ENCODE measurements at regions not wholly inside any gene's neighbourhood (a gene's known extent, or its start where the extent isn't known, plus 50 kb on each side); places are given as distances from the start of the nearest gene placed in this dataset.
"Not testable (repeated sequence)": the region's sequence is repeated elsewhere in the genome, so short reads cannot be mapped to it uniquely, and the experiment has no call there.

DNA sequence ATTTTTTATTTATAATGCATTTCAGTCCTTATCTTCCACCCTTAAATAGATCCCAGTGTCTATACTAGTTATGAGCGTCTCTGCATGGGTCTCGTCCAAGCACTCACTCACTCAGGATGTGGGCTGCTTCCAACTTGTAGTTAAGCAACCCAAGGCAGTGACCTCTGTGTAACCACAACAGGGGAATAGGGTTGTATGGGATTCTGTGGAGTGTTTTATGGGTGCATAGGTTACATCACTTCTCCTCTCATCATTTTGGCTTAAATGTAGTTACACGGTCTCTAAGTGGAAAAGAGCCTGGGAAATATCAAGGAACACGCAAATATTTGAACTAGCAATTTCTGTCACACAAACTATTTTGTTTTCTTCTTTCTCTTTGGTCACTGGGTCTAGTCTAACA, 931.0 kb downstream of the STIM2 start:
- H4K20me1 ChIP-seq = no peaks in the 10 kb centered on the region
- no peaks in the 10 kb centered on the region for H3K9me3 ChIP-seq (replicated peaks in 1 of 11)
- peaks cover 0 to 22% (median 0%) of the 10 kb centered on the region in 10 experiments; a peak in 8 of 20 replicates for H3K4me1 ChIP-seq
- peak overlapping the region in 3 of 11 experiments; percentile 56 to 59 (median 57); a peak in 5 of 22 replicates for H3K4me2 ChIP-seq
- H3K9ac ChIP-seq = peak overlapping the region in 1 of 11 experiments; percentile 7; a peak in 1 of 22 replicates
- H3K4me3 ChIP-seq = no peak overlapping the region
- H3K27ac ChIP-seq = peak overlapping the region in 4 of 11 experiments; percentile 27 to 72 (median 48); a peak in 8 of 22 replicates
- no peak for TF ChIP-seq Cebpa-rat (IDR thresholded peaks at IDR 0.05)
- H3K27me3 ChIP-seq = peaks cover 0 to 12% (median 0%) of the 10 kb centered on the region in 11 experiments; a peak in 2 of 22 replicates
- no peaks in the 10 kb centered on the region for H3K36me3 ChIP-seq

DNA sequence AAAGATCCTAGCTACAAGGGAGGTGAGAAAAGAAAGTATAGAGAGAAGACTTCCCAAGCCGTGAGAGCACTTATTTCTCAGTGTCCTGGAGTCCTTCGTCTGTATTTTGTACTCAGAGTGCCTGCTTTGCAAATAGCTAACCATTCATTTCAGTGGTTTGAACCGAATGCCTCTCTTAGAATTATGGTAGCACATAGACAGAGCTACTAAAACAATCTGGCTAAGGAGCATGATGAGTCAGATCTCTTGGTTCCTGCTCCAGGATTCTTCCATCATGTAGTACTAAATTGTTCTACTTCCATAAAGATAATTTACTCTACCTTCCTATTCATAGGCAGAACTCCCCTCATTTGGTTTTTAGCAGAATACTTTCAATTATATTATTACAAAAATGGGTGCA, 946.6 kb downstream of the STIM2 start:
- no peak overlapping the region for H3K4me2 ChIP-seq
- no peaks in the 10 kb centered on the region for H4K20me1 ChIP-seq
- no peaks in the 10 kb centered on the region for H3K36me3 ChIP-seq
- no peaks in the 10 kb centered on the region for H3K9me3 ChIP-seq (replicated peaks in 1 of 11)
- no peak overlapping the region for H3K4me3 ChIP-seq
- no peak overlapping the region for H3K9ac ChIP-seq
- H3K4me1 ChIP-seq = no peaks in the 10 kb centered on the region
- no peak for TF ChIP-seq Cebpa-rat (IDR thresholded peaks at IDR 0.05)
- H3K27me3 ChIP-seq = no peaks in the 10 kb centered on the region
- no peak overlapping the region for H3K27ac ChIP-seq

DNA sequence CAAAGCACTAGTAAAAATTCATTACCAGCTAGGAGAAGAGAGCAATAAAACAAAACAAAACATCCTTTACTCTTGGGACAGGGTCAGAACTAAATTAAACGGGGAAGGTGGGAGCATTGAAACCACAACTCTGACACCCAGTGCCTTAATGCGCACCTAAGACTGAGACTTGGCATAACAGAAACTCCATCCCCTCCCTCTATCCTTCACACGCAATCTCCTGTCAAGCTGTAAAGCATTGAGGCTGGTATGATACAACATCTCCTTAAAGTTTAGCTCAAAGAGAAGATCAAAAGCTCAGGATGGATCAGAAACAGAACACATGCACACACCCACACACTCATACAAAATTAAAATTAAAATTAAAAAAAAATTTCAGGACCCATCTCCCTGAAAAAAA, 951.3 kb downstream of the STIM2 start:
- TF ChIP-seq Cebpa-rat (IDR thresholded peaks at IDR 0.05) = no peak
- Histone ChIP-seq H3K27me3 (no peaks in the 10 kb centered on the region), H3K9ac (no peak overlapping the region), H3K4me1 (0 out of 20 replicates have a peak, but pooled peaks cover 0 to 7% (median 0%) of the 10 kb centered on the region in 10 experiments), H3K27ac (no peak overlapping the region), H3K9me3 (replicated peaks in 1 of 11) (peaks cover 0 to 1% (median under 1%) of the 10 kb centered on the region in 11 experiments; a peak in 4 of 22 replicates), H3K4me3 (no peak overlapping the region), H4K20me1 (no peaks in the 10 kb centered on the region), H3K36me3 (no peaks in the 10 kb centered on the region), H3K4me2 (no peak overlapping the region)

DNA sequence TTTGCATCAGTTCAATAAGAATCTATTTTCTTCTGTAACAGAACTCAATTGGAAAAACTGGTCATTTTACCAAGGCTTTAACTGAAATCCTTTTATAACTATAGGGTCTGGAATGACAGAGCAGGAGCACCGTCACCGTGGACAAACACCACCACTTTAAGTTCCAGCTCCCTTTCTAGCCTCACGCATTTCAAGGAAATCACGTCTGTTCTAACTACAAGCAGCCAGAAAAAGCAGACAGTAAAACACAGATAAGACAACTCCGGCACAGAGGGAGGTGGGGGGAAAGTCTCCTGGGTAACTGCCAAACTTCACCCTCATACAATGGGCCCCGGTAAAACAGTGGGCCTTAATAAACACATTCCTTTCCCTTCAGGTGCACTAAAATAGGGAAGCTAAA, 952.6 kb downstream of the STIM2 start:
- H3K27me3 ChIP-seq; H3K27ac ChIP-seq; H3K36me3 ChIP-seq; H3K4me2 ChIP-seq; H3K4me1 ChIP-seq; H3K4me3 ChIP-seq; H4K20me1 ChIP-seq; H3K9me3 ChIP-seq (replicated peaks in 1 of 11); H3K9ac ChIP-seq: not testable (repeated sequence)

DNA sequence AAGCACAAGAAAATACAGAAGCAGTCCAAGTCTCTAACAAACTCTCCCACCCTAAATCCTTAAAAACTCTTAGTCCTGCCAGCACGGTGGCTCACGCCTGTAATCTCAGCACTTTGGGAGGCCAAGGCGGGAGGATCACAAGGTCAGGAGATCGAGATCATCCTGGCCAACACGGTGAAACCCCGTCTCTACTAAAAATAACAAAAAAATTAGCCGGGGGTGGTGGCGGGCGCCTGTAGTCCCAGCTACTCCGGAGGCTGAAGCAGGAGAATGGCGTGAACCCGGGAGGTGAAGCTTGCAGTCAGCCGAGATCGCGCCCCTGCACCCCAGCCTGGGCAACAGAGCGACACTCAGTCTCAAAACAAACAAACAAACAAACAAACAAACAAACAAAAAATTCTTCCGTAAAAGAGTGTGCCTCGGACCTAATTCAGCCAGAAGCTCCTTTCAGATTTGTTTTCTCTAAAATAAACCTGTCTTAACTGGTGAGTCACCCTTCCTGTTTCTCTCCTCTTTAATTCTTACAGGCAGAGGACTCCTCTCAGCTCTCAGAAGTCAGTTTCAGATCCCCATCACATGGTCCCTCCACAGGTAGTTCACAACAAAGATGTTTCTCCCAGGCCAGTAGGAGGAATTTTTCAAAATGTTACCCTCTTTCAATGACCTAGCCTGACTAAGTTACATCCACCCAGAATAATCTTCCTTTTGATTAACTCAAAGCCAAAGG, 953.2 kb downstream of the STIM2 start:
- not testable (repeated sequence) for H4K20me1 ChIP-seq; H3K27me3 ChIP-seq; H3K4me2 ChIP-seq; H3K9me3 ChIP-seq (replicated peaks in 1 of 11); H3K9ac ChIP-seq; H3K4me1 ChIP-seq; H3K36me3 ChIP-seq; H3K4me3 ChIP-seq; H3K27ac ChIP-seq

DNA sequence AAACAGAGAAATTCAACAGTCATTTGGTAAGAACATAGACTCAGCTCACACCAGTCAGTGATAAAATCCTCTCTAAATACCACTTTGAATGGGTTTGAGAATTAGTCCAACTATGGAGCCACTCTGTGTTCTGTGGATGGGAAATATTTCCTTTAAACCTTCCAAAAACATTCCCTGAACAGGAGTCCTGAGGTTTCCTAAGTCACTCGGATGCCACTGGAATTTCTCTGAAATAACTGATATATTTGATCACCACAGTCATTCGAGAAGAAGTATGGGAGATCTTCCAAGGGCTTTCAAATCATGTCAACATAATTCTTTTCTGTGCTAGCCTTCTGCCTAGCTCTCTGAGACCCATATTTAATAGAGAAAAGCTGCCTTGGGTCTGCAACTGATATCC, 958.6 kb downstream of the STIM2 start:
- no peaks in the 10 kb centered on the region for H3K27me3 ChIP-seq
- no peak for TF ChIP-seq Cebpa-rat (IDR thresholded peaks at IDR 0.05)
- H3K4me1 ChIP-seq = no peaks in the 10 kb centered on the region
- no peak overlapping the region for H3K9ac ChIP-seq
- no peaks in the 10 kb centered on the region for H4K20me1 ChIP-seq
- H3K4me2 ChIP-seq = no peak overlapping the region
- H3K36me3 ChIP-seq = no peaks in the 10 kb centered on the region
- H3K4me3 ChIP-seq = no peak overlapping the region
- H3K9me3 ChIP-seq (replicated peaks in 1 of 11) = peaks cover 5 to 10% (median 8%) of the 10 kb centered on the region in 11 experiments; a peak in 13 of 22 replicates
- H3K27ac ChIP-seq = no peak overlapping the region

DNA sequence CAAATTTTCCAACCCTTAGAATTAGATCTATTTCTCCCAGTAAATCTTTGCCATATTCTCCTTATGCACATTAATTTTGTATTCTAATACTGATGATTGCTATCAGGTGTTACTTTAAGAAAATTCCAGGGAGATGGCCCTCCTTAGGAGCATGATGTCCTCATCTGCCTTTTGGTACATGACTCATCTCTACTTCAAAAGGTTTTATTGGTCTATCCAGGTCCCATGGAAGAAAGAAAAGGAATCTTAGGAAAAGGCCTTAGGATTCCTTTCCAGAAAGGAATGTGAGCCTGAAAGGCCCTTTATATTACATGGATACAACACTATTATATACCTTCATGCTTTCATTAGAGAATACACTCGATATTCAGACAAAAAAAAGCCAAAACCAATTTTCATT, 968.2 kb downstream of the STIM2 start:
- H3K36me3 ChIP-seq = no peaks in the 10 kb centered on the region
- H3K27ac ChIP-seq = no peak overlapping the region
- H3K9ac ChIP-seq = no peak overlapping the region
- no peak overlapping the region for H3K4me2 ChIP-seq
- no peaks in the 10 kb centered on the region for H3K9me3 ChIP-seq (replicated peaks in 1 of 11)
- no peaks in the 10 kb centered on the region for H3K4me1 ChIP-seq
- no peak overlapping the region for H3K4me3 ChIP-seq
- H3K27me3 ChIP-seq = no peaks in the 10 kb centered on the region
- no peaks in the 10 kb centered on the region for H4K20me1 ChIP-seq
- TF ChIP-seq Cebpa-rat (IDR thresholded peaks at IDR 0.05) = no peak

DNA sequence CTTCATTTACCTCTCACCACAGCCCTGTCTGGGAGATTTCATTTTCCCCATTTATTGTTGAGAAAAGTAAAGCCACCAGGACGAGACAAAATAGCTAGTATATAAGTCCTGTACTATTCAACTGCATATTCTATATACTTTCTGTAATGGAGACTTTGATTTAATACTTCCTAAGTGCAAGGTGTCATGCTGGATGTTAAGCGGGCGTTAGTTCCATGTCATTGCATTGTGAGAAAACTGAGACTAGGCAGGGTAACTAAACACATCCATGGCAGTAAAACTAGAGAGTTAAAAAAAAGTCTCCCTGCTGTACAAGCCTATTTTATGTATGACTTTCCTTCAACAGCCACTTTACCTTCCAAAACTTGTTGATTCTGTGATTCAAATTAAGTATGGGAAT, 969.6 kb downstream of the STIM2 start:
- Histone ChIP-seq H3K4me3 (no peak overlapping the region), H3K9ac (no peak overlapping the region), H3K27ac (no peak overlapping the region), H3K9me3 (replicated peaks in 1 of 11) (no peaks in the 10 kb centered on the region), H4K20me1 (no peaks in the 10 kb centered on the region), H3K4me2 (no peak overlapping the region), H3K36me3 (no peaks in the 10 kb centered on the region), H3K4me1 (no peaks in the 10 kb centered on the region), H3K27me3 (no peaks in the 10 kb centered on the region)
- no peak for TF ChIP-seq Cebpa-rat (IDR thresholded peaks at IDR 0.05)

DNA sequence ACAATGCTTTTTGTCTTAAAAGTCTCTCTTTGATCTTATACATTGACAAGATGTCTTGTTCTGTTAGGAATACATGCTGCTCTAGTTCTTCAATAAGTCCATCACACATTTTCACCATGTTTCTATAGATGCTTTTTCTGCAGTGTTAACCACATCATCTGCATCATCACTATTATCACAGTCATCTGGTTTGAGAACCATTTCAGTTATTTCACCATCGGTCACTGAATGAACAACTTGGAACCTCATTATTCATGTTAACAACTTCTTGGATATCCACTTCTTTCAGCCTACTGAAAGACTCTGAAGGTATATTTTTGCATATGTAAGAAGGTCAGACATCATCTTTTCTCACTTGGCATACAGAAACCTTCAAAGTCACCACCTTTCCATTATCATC, 975.2 kb downstream of the STIM2 start:
- H3K27me3 ChIP-seq = no peaks in the 10 kb centered on the region
- no peak overlapping the region for H3K4me3 ChIP-seq
- TF ChIP-seq Cebpa-rat (IDR thresholded peaks at IDR 0.05) = no peak
- no peak overlapping the region for H3K4me2 ChIP-seq
- peaks cover 0 to 6% (median 0%) of the 10 kb centered on the region in 11 experiments; a peak in 2 of 22 replicates for H3K9me3 ChIP-seq (replicated peaks in 1 of 11)
- no peaks in the 10 kb centered on the region for H3K36me3 ChIP-seq
- no peaks in the 10 kb centered on the region for H3K4me1 ChIP-seq
- H3K9ac ChIP-seq = no peak overlapping the region
- no peaks in the 10 kb centered on the region for H4K20me1 ChIP-seq
- H3K27ac ChIP-seq = no peak overlapping the region

DNA sequence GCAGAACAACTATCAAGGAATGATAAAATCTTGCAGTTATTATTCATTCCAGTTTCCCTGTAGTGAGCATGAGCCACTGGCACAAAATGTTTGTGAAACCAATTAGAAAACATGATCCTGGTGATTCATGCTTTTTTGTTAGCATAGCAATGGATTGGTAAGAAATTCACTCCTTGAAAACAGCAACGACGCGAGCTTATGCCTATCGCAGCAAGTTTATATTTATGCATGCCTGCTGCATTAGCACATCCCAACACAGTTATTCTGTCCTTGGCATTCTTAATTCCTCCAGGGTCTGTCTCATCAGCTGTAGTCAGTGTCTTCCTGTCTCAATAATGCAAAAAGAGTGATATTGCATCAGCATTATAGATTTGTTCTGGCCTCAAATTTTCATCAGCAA, 975.9 kb downstream of the STIM2 start:
- H3K4me1 ChIP-seq = no peaks in the 10 kb centered on the region
- no peaks in the 10 kb centered on the region for H3K27me3 ChIP-seq
- peaks cover 0 to 6% (median 0%) of the 10 kb centered on the region in 11 experiments; a peak in 2 of 22 replicates for H3K9me3 ChIP-seq (replicated peaks in 1 of 11)
- H4K20me1 ChIP-seq = no peaks in the 10 kb centered on the region
- no peak overlapping the region for H3K27ac ChIP-seq
- H3K4me3 ChIP-seq = no peak overlapping the region
- TF ChIP-seq Cebpa-rat (IDR thresholded peaks at IDR 0.05) = no peak
- H3K4me2 ChIP-seq = no peak overlapping the region
- H3K36me3 ChIP-seq = no peaks in the 10 kb centered on the region
- H3K9ac ChIP-seq = no peak overlapping the region

All from BLaER1 treated with 17β-estradiol and CSF1 and Interleukin-3, amounts not matched to agents 10 nM and 100 nM (cell line).